Spleen (tissue), 11 donors: ENCODE measurements at regions not wholly inside any gene's neighbourhood (a gene's known extent, or its start where the extent isn't known, plus 50 kb on each side); places are given as distances from the start of the nearest gene placed in this dataset.

ENCODE experiments used
- DNase-seq: peaks from one replicate; pipeline ENCODE4 v3.0.0-alpha.2; 2020
- H3K27ac ChIP-seq, 8 donors: fragments of 200-600 bp; sonication (generic) in 7 of 8; 1 replicate in 4 of 8; 2 replicates in 4 of 8; pipeline versions ENCODE4 v1.5.0 to v1.8.0; 2016 to 2021; ENCODE audit warnings: inconsistent platforms in 4 of 8, mild to moderate bottlenecking in 4 of 8, moderate library complexity in 1 of 8
- H3K27me3 ChIP-seq, 7 donors: fragments of 200-600 bp; sonication (generic) in 6 of 7; replicated peaks in 1 of 7; 1 replicate in 4 of 7; 2 replicates in 3 of 7; pipeline versions ENCODE4 v1.5.0 to v1.8.0; 2016 to 2021; ENCODE audit warnings: inconsistent platforms in 3 of 7, mild to moderate bottlenecking in 1 of 7
- H3K36me3 ChIP-seq, 6 donors: fragments of 200-600 bp; sonication (generic) in 5 of 6; 1 replicate in 4 of 6; 2 replicates in 2 of 6; pipeline versions ENCODE4 v1.5.0 to v1.8.0; 2016 to 2021; ENCODE audit warnings: inconsistent platforms in 2 of 6
- H3K4me1 ChIP-seq, 6 donors: fragments of 200-600 bp; sonication (generic) in 5 of 6; 1 replicate in 3 of 6; 2 replicates in 3 of 6; pipeline versions ENCODE4 v1.5.0 to v1.8.0; 2016 to 2021; ENCODE audit warnings: inconsistent platforms in 3 of 6
- H3K4me3 ChIP-seq, 8 donors: fragments of 200-600 bp; sonication (generic) in 7 of 8; 1 replicate in 4 of 8; 2 replicates in 4 of 8; pipeline versions ENCODE4 v1.5.0 to v1.8.0; 2016 to 2021; ENCODE audit warnings: inconsistent platforms in 4 of 8, mild to moderate bottlenecking in 4 of 8, moderate library complexity in 2 of 8
- H3K9me3 ChIP-seq, 8 donors: fragments of 200-600 bp; sonication (generic) in 7 of 8; 1 replicate in 4 of 8; 2 replicates in 4 of 8; pipeline versions ENCODE4 v1.5.0 to v1.8.0; 2016 to 2021; ENCODE audit warnings: inconsistent platforms in 4 of 8
- CTCF ChIP-seq, 11 experiments: fragments of 200-600 bp in 7 of 11; fragments of 450-650 bp in 4 of 11; sonication (generic) in 4 of 11; IDR thresholded peaks in 8 of 11; conservative IDR thresholded peaks in 3 of 11; 1 replicate in 7 of 11; 2 replicates in 4 of 11; pipeline versions ENCODE4 v1.4.0 to v1.8.0; 2016 to 2021; ENCODE audit warnings: antibody characterized with exemption in 11 of 11, inconsistent platforms in 4 of 11, mild to moderate bottlenecking in 1 of 11
- POLR2A ChIP-seq, 3 donors: fragments of 450-650 bp; IDR thresholded peaks; one replicate each; pipeline ENCODE4 v1.5.1; 2017; ENCODE audit warnings: antibody characterized with exemption in 3 of 3, mild to moderate bottlenecking in 1 of 3
- POLR2AphosphoS5 ChIP-seq, 3 donors: sonication (generic); formaldehyde crosslinking; IDR thresholded peaks; one replicate each; pipeline ENCODE4 v1.5.1; 2017; ENCODE audit warnings: antibody characterized with exemption in 3 of 3
- WGBS, 5 donors: extraction: QIAGEN DNeasy Blood & Tissue Kit in 3 of 5; methylation state at CpG; one replicate each; pipeline versions ENCODE4 v1.1.5 to v1.1.7; 2013 to 2018; 5-methylcytosine and 5-hydroxymethylcytosine counted together
- intact Hi-C: fragments of 100-400 bp; cut with DNase I; formaldehyde crosslinking; loops from one replicate; pipeline ENCODE4 v1.15.0; 2023; ENCODE audit warnings: low total_unique reads
- donor health status: healthy with polysubstance abuse.
- donor health status: DM: no; HTN: no; CAD: no; lungs with moderate emphysema.
- donor health status: DM: no; HTN: no; CAD: no.
- donor health status: Bipolar disorder and iron deficiency.
- donor health status: healthy.
- donor health status: DM: no; HTN: no; CAD: no.
- donor health status: DM: yes; HTN: yes; CAD: no.

- intact Hi-C loops: no loop called here
- WGBS, 5 donors: 36 to 64% (median 53%) methylated on average over 1 of the region's 1 CpG
These were observed 201.5 kb upstream of the ITGA4 start for GRCh38 chr2:181255651-181256050.

GRCh38 chr2:181258720-181259119 is 198.5 kb upstream of the ITGA4 start:
- peaks cover 0 to 1% (median 0%) of the 10 kb centered on the region in 6 donors for H3K4me1 ChIP-seq
- 65 to 88% (median 79%) methylated on average over 2 of the region's 2 CpGs for WGBS, 5 donors
- no peak for TF ChIP-seq POLR2A (IDR thresholded peaks at IDR 0.05)
- no peak for TF ChIP-seq CTCF (IDR thresholded peaks at IDR 0.05 in 8 of 11, conservative IDR thresholded peaks at IDR 0.05 in 3 of 11)
- no peak for TF ChIP-seq POLR2AphosphoS5 (IDR thresholded peaks at IDR 0.05)
- no peaks in the 10 kb centered on the region for H3K27me3 ChIP-seq
- H3K4me3 ChIP-seq: no peak overlapping the region
- no peak overlapping the region for H3K27ac ChIP-seq
- intact Hi-C loops: no loop called here
- DNase-seq: no peak
- no peaks in the 10 kb centered on the region for H3K36me3 ChIP-seq
- H3K9me3 ChIP-seq: no peaks in the 10 kb centered on the region

More at GRCh38 chr2:181255651-181256050, 201.5 kb upstream of the ITGA4 start:
- TF ChIP-seq POLR2A (IDR thresholded peaks at IDR 0.05): no peak
- no peak for TF ChIP-seq CTCF (IDR thresholded peaks at IDR 0.05 in 8 of 11, conservative IDR thresholded peaks at IDR 0.05 in 3 of 11)
- TF ChIP-seq POLR2AphosphoS5 (IDR thresholded peaks at IDR 0.05): no peak
- Histone ChIP-seq H3K4me1 (peaks cover 0 to 13% (median 4%) of the 10 kb centered on the region in 6 donors), H3K4me3 (no peak overlapping the region), H3K9me3 (no peaks in the 10 kb centered on the region), H3K27me3 (no peaks in the 10 kb centered on the region), H3K36me3 (no peaks in the 10 kb centered on the region), H3K27ac (no peak overlapping the region)
- DNase-seq: no peak

GRCh38 chr2:181262782-181263181 is 194.4 kb upstream of the ITGA4 start:
- intact Hi-C loops: no loop called here
- H3K36me3 ChIP-seq: no peaks in the 10 kb centered on the region
- TF ChIP-seq CTCF (IDR thresholded peaks at IDR 0.05 in 8 of 11, conservative IDR thresholded peaks at IDR 0.05 in 3 of 11) (no peak), POLR2A (IDR thresholded peaks at IDR 0.05) (no peak), POLR2AphosphoS5 (IDR thresholded peaks at IDR 0.05) (no peak)
- H3K4me3 ChIP-seq: no peak overlapping the region
- no peaks in the 10 kb centered on the region for H3K27me3 ChIP-seq
- H3K9me3 ChIP-seq: no peaks in the 10 kb centered on the region
- no peak for DNase-seq
- no peaks in the 10 kb centered on the region for H3K4me1 ChIP-seq
- H3K27ac ChIP-seq: no peak overlapping the region

GRCh38 chr2:181264001-181264400 is 193.2 kb upstream of the ITGA4 start:
- Histone ChIP-seq H3K36me3 (no peaks in the 10 kb centered on the region), H3K27me3 (no peaks in the 10 kb centered on the region), H3K27ac (no peak overlapping the region), H3K4me3 (no peak overlapping the region), H3K9me3 (no peaks in the 10 kb centered on the region), H3K4me1 (no peaks in the 10 kb centered on the region)
- intact Hi-C loops: no loop called here
- no peak for DNase-seq
- no peak for TF ChIP-seq POLR2AphosphoS5 (IDR thresholded peaks at IDR 0.05)
- no peak for TF ChIP-seq CTCF (IDR thresholded peaks at IDR 0.05 in 8 of 11, conservative IDR thresholded peaks at IDR 0.05 in 3 of 11)
- TF ChIP-seq POLR2A (IDR thresholded peaks at IDR 0.05): no peak
- 64 to 83% (median 74%) methylated on average over 1 of the region's 1 CpG for WGBS, 5 donors
